Fibroblast of skin of scalp (primary cell): ENCODE measurements at regions not wholly inside any gene's neighbourhood (a gene's known extent, or its start where the extent isn't known, plus 50 kb on each side); places are given as distances from the start of the nearest gene placed in this dataset.

Experiments
- DNase-seq: peaks from one replicate; pipeline ENCODE4 v3.0.0-alpha.2; 2013

GRCh38 chr20:62527781-62528180 is 52.0 kb upstream of the GATA5 start:
- DNase-seq: no peak

DNA sequence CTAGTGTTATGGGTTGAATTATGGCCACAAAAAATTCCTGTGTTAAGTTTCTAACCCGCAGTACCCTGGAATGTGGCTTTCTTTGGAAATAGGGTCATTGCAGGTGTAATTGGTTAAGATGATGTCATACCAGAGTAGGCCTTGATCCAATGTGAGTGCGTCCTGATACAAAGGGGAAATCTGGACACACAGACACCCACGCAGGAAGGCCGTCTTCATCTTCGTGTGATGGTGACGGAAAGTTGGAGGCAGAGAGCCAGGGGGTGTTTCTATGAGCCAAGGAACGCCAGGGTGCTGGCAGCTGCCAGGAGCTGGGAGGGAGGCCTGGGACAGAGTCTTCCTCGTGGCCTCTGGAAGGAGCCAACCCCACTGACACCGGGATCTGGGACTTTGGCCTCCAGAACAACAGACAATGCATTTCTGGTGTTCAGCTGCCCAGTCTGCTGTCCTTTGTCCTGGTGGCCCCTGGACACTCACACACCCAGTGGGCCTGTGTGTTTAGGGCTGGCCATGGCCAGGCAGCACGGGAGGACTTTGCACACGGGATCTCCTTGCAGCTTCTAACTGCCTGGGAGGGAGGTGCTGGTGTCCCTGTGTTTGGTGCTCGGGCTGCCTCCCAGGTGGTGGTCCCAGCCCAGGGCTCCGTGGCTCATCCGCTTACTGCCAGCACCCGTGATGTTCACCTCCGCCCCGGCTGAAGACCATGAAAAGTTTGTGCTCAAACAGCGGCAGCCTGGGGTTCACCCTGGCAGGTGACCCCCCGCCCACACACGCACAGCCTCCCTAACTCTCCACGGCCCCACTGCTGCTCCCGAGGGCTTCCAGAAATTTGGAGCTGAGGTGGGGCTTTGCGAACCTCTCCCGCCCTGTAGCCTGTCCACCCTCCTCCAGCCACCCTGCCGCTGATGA is 53.4 kb upstream of the GATA5 start:
- DNase-seq: no peak

DNA sequence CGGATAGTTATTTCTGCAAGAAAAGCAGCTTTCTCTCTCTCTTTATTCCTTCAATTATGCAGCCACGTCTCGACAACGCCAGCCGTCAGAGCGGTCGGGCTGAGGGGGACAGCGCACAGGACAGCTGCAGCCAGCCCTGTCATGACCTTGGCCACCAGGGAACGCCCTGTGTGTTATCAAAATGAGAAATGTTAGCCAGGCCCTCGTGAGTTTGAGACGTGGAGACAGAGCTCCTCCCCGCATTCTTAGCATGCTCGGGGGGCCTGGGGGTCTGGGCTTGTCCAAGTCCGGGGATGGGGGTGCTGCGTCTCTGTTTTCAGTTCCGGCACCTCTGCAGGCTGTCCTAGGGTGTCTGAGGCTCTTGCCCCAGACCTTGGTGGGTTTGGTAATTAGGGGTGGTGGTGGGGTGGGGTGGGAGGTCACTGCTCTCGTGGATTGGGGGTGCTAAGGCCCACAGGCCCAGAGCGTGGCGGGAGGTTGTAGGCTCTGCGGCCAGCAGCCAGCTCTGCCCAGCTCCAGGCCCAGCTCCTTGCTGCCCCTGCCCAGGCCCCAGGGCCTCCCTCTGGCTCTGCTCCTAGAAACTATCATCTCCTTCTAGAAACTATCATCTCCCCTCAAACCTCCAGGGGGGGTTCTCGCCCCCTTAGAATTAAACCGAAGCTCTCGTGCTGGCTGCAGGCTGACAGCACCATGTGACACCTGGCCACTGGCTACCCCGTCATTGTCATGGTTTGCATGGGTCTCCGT is 54.3 kb upstream of the GATA5 start:
- DNase-seq: no peak

- DNase-seq: no peak
Observed at GRCh38 chr20:62530643-62531032, 54.8 kb upstream of the GATA5 start.

DNA sequence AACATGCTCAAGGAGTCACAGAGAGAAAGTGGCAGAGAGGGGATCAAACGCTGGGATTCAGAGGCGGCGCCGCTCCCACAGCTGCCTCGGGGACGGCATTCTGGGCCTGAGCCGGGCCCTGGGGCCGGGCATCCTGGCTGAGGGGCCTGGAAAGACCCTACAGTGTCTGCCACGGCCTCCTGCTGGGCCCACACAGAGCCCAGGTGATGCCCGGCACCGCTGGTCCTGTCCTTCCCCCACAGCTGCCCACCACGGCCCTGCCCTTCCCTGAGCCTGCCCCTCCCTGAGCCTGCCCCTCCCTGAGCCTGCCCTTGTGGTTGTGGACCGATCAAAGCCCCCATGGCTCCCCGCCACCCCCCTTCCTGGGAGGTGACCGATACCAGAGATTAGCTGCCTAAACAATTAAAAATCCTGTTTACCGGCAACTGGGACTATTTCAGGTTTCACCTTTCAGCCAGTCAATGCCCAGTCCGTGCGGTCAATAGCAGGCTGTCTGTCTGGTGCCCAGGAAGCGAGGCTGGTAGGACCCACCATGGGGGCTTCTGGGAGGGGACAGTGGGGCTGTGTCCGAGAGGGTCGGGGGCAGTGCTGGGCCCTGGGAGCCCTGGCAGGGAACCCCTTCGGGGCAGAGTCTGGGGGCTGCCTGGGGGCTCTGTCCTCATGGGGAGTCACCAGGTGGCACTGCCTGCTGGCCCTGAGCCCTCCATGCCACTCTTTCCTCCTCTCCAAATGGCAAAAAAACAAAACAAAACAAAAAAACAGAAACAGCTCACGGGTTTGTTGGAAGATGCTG is 55.4 kb upstream of the GATA5 start:
- DNase-seq: no peak

- no peak for DNase-seq
Observed at GRCh38 chr20:62532921-62533320, 57.1 kb upstream of the GATA5 start.

DNA sequence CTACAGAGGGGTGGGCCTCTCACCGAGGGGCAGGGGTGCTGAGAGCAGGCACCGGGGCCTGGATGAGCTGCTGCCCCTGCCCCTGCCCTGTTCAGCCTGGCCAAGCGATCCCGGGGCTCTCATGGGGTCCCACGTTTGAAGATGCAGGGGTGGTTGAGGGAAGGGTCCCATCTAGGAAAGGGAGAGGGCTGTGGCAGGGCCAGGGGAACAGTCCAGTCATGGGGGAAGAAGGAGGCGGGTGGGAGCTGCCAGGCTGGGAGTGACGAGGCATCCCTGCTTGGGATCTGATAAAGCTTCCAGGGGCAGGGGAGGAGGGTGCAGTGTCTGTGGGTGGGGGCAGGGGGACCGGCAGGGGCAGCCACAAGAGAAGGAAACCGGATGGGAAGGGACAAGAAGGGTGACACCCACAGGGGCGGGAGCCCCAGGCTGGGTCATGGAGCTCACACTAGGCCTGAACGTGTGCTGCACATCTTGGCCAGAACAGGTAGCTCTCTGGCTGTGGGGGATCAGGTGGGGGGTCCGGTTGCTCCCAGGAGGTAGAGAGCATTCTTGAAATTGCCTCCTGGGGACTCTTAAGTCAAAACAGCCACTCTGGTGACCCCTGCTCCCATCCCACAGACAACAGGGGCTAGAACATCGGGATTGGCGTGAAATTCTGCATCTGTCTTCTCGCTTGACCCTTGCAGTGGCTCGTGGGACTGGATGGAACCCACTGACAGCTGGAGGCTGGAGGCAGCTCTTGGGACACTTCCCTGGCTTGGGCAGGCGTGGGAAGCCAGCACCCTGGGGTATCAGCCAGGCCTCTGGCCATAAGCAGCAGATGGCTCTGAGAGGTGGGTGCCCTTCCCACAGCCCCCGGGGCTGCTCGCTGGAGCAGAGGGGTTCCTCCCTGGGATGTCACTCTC is 58.0 kb upstream of the GATA5 start:
- DNase-seq: no peak

DNA sequence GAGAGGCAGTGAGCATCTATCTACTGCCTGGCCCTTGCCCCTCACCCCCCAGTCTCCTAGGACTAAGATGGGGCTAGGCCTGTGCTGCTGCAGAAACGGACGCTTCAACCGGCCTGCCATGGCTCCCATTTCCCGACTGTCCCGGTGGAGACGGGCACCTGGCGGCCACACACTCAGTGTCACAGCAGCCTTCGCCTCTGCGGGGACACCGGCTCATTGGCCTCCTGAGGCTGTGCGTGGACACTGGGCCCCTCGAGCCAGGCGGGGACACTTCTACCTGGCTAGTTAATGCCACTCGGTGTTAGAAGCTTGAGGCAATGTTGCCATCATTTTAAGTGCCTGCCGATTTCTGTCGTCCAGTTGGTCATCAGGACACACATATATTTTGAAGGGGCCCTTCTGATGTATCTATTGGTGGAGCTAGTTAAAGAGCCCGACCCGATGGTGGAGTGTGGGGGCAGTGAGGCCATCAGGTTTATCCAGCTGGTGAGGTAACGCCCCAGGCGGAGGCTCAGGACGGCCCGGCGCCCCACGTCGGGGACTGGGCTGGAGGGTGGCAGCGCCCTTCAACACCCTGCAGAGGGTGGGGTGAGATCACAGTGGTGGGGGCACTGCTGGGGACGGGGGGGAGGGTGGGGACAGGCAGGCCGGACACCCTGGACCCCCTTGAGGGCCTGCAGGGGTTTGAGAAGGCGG is 58.9 kb upstream of the GATA5 start:
- no peak for DNase-seq

DNA sequence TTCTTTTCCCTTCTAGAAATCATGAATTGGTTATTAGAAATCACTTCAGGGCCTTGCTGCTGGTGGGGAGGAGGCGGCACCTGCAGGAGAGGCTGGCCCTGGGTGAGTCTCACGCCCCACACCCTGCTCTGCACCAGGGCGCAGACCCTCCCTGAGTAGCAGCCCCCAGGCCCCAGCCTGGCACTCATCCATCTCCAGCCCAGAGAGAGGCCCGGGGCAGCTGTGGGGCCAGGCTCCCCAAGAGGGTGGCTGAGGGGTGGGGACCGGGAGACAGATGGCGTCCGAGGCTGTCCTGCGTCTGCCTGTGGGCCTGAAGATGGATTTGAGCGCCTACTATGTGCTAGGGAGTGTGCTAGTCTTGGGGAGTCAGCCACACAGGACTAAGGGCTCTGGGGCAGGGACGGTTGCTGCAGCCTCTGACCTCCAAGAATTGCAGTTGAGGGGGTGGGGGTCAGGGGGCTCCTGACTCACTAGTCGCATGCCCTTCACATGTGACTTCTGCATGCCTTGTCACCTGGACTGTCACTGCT is 59.6 kb upstream of the GATA5 start:
- DNase-seq: no peak

- DNase-seq: no peak
Observed at GRCh38 chr20:62535964-62536363, 60.2 kb upstream of the GATA5 start.

DNA sequence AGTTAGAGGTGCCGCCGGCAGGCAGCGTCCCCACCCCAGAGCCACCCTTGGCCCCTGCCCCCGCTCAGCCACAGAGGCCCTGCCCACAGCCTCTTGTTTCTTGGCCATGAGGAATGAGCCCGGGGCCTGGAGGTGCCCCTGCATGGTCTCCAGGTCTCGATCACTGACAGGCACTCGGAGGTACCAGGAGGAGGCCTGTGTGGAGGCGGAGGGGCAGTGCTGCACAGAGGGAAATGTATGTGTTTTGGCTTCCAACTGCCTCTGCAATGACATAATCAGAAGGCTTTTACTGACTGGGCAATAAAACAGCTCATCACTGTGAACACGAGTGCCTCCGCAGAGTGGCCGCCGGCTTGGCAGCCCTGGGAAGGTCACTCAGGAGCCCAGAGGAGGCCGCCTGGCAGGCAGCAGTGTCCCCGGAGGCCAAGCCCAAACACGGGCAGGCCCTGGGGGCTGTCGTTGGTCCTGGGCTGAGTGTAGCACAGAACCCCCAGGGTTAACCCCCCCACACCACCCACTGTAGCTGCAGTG is 61.1 kb upstream of the GATA5 start:
- no peak for DNase-seq

DNA sequence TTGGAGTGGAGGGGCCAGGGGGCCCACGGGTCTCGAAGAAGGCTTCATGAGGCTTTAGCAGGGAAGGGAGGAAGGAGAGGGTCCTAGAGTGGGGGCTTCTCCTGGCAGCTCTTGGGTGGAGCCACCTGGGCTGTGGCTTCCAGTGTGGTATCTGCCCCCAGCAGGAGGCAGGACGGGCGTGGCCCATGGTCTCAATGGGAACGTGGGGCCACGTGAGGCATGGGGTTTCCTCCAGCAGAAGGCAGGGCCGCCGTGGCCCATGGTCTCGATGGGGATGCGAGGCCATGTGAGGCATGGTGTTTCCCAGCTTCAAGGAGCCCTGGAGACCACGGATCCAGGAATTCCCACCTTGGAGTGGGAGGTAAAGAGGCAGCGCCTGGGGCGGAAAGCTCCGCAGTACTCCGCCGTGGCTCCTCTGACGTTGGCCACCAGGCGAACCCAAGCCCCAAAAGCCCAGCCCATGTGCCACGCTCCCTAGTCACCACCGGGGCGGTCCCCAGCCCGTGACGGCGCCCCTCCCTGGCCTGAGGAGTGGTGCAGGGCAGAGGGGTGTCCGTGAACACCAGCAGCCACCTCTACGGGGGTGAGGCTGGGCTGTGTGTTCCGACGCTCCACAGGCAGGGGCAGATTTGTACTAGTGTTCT is 62.0 kb upstream of the GATA5 start:
- no peak for DNase-seq

- no peak for DNase-seq
Observed at GRCh38 chr20:62539198-62540045, 63.6 kb upstream of the GATA5 start.

DNA sequence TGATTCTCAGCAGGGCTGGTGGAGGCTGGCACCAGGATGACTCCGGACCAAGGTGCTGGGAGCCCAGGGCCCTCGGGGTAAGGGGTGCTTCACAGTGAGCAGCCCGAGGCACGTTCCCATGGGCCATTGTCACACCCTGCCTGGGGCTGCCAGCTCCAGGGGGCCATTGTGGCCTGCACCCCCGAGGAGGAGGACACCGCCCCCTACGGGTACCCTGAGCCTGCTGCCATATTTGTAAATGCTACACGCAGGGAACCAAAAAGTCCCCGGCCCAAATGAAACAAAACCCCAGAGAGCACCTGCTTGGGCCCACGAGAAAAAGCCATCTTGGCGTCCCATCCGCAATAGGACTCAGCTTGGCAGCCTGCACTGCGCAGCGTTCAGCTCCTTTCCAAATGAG is 64.7 kb upstream of the GATA5 start:
- DNase-seq: no peak

GRCh38 chr20:62542862-62543261 is 67.1 kb upstream of the GATA5 start:
- no peak for DNase-seq

DNA sequence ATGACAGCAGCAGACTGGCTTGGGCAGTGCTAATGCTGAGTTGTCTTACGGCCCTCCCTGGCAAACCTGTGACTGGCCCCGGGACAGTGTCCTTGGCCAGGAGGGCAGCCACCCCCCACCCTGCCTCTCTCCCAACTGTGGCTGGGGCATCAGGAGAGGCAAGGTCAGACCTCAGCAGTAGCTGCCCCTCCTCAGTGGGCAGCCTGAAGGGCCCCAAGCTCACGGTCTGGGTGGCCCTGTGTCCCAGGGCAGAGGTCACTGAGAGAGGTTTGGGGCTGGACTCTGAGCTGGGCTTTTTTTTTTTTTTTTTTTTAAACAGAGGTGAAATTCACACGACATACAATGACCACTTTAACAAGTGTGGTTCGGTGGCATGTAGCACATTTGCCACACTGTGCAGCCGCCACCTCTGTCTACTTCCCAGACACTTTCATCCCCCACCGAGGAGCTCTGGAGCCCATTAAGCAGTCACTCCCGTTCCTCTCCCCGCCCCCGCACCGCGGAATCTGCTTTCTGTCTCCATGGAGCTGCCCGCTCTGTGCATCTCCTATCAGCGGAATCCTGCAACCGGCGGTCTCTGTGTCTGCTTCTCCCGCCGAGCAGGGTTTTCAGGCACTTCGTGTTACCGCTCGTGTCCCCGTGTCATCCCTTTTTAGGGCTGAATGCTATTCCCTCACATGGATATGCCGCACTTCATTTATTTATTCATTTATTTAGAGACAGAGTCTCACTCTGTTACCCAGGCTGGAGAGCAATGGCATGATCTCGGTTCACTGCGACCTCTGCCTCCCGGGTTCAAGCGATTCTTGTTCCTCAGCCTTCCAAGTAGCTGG is 67.9 kb upstream of the GATA5 start:
- no peak for DNase-seq

- no peak for DNase-seq
Observed at GRCh38 chr20:62544505-62545055, 68.8 kb upstream of the GATA5 start.

- DNase-seq: no peak
Observed at GRCh38 chr20:62545271-62545670, 69.5 kb upstream of the GATA5 start.
